Stomach (tissue), 4 donors: ENCODE measurements at regions not wholly inside any gene's neighbourhood (a gene's known extent, or its start where the extent isn't known, plus 50 kb on each side); places are given as distances from the start of the nearest gene placed in this dataset.

Experiments used
- EP300 ChIP-seq: sonication (generic); formaldehyde crosslinking; IDR thresholded peaks from one replicate; pipeline ENCODE4 v1.6.1; 2017; ENCODE audit warnings: antibody characterized with exemption
- TF ChIP-seq, protein P1 (sequence below), 7 experiments: fragments of 450-650 bp in 4 of 7; fragments of 200-600 bp in 3 of 7; sonication (generic) in 3 of 7; IDR thresholded peaks; one replicate each; pipeline ENCODE4 v1.5.1; 2016 to 2019; ENCODE audit warnings: antibody characterized with exemption in 7 of 7, control low read depth in 2 of 7, mild to moderate bottlenecking in 1 of 7

DNA sequence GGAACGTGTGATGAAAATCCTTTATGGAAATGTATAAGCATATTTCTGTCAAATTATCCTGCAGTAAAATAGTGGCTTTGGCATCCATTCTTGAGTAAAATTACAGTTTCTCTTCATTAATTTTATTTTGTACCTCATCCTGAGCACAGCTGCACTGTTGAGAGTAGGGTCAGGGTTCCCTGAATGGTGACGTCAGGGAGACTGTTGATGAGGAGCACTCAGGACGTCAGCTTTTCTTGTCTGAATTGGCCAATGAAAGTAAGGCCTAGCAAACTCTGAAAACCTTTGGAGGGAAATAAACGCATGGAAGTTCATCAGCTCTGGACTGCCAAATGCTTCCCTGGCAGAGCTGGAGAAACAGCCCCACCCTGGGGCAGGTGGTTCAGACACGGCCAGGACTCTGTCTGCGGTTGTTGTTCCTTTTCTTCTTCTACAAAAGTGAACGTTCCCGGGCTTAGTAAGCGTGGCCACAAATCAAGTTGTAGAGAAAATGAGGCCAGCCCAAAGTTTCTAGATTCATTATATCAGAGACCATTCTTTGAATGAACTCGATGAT, 179.7 kb upstream of the EXOC2 start:
- TF ChIP-seq, protein P1, sequence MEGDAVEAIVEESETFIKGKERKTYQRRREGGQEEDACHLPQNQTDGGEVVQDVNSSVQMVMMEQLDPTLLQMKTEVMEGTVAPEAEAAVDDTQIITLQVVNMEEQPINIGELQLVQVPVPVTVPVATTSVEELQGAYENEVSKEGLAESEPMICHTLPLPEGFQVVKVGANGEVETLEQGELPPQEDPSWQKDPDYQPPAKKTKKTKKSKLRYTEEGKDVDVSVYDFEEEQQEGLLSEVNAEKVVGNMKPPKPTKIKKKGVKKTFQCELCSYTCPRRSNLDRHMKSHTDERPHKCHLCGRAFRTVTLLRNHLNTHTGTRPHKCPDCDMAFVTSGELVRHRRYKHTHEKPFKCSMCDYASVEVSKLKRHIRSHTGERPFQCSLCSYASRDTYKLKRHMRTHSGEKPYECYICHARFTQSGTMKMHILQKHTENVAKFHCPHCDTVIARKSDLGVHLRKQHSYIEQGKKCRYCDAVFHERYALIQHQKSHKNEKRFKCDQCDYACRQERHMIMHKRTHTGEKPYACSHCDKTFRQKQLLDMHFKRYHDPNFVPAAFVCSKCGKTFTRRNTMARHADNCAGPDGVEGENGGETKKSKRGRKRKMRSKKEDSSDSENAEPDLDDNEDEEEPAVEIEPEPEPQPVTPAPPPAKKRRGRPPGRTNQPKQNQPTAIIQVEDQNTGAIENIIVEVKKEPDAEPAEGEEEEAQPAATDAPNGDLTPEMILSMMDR (IDR thresholded peaks at IDR 0.05) = no peak
- TF ChIP-seq EP300 = no peak
